DOHH2 (cell line): ENCODE measurements at regions not wholly inside any gene's neighbourhood (a gene's known extent, or its start where the extent isn't known, plus 50 kb on each side); places are given as distances from the start of the nearest gene placed in this dataset.
"Not testable (repeated sequence)": the region's sequence is repeated elsewhere in the genome, so short reads cannot be mapped to it uniquely, and the experiment has no call there.

ENCODE experiments used
- H3F3A ChIP-seq: fragments of 200-600 bp; sonication (generic), shearing (Covaris generic); 2 replicates; pipeline ENCODE4 v1.6.0; 2016; ENCODE audit warnings: antibody characterized with exemption, mild to moderate bottlenecking; ENCODE audit not compliant: control insufficient read depth, insufficient read depth
- H3K27ac ChIP-seq: fragments of 200-600 bp; sonication (generic); 2 replicates; pipeline ENCODE4 v1.5.1; 2014; ENCODE audit warnings: low read depth, mild to moderate bottlenecking, low read length, moderate library complexity
- H3K27me3 ChIP-seq: fragments of 200-600 bp; sonication (generic); 2 replicates; pipeline ENCODE4 v1.6.1; 2014; ENCODE audit warnings: mild to moderate bottlenecking, low read length, mixed read lengths; ENCODE audit not compliant: control insufficient read depth
- H3K36me3 ChIP-seq: fragments of 200-600 bp; sonication (generic); 2 replicates; pipeline ENCODE4 v1.6.1; 2014; ENCODE audit warnings: mild to moderate bottlenecking, low read length, moderate library complexity, mixed read lengths; ENCODE audit not compliant: control insufficient read depth
- H3K4me1 ChIP-seq: fragments of 200-600 bp; sonication (generic); 2 replicates; pipeline ENCODE4 v1.6.1; 2014; ENCODE audit warnings: mild to moderate bottlenecking, low read length, mixed read lengths; ENCODE audit not compliant: control insufficient read depth
- H3K4me2 ChIP-seq: fragments of 200-600 bp; sonication (generic); 2 replicates; pipeline ENCODE4 v1.6.0; 2014; ENCODE audit warnings: mild to moderate bottlenecking, low read length, moderate library complexity
- H3K4me3 ChIP-seq: fragments of 200-600 bp; sonication (generic); 2 replicates; pipeline ENCODE4 v1.5.1; 2014; ENCODE audit warnings: mild to moderate bottlenecking, low read length, mixed read lengths
- H3K79me2 ChIP-seq: fragments of 200-600 bp; sonication (generic); 2 replicates; pipeline ENCODE4 v1.6.1; 2014; ENCODE audit warnings: mild to moderate bottlenecking, low read length, mixed read lengths; ENCODE audit not compliant: control insufficient read depth
- H3K9me2 ChIP-seq: fragments of 200-600 bp; sonication (generic); replicated peaks from 2 replicates; pipeline ENCODE4 v1.6.1; 2014; ENCODE audit warnings: mild to moderate bottlenecking, low read length, mixed read lengths; ENCODE audit not compliant: control insufficient read depth
- H3K9me3 ChIP-seq: fragments of 200-600 bp; sonication (generic); 2 replicates; pipeline ENCODE4 v1.6.1; 2014; ENCODE audit warnings: antibody characterized with exemption, low read length, mixed read lengths; ENCODE audit not compliant: control insufficient read depth, insufficient read depth
- H4K20me1 ChIP-seq: fragments of 200-600 bp; sonication (generic); 2 replicates; pipeline ENCODE4 v1.6.0; 2014; ENCODE audit warnings: low read depth, mild to moderate bottlenecking, antibody characterized with exemption, low read length, moderate library complexity; ENCODE audit not compliant: control insufficient read depth, insufficient read depth
- CTCF ChIP-seq: fragments of 200-600 bp; sonication (generic); IDR thresholded peaks from one replicate; pipeline ENCODE4 v1.5.1; 2014; ENCODE audit warnings: antibody characterized with exemption, mild to moderate bottlenecking, low read depth, low read length; ENCODE audit not compliant: poor library complexity, severe bottlenecking
- EZH2phosphoT487 ChIP-seq: fragments of 200-600 bp; sonication (generic); IDR thresholded peaks from 2 replicates; pipeline ENCODE4 v1.6.1; 2017; ENCODE audit warnings: borderline replicate concordance, mild to moderate bottlenecking, antibody characterized with exemption, low read length, moderate library complexity, mixed read lengths

- H3K9me2 ChIP-seq, result no peaks in the 10 kb centered on the region
- H3K4me1 ChIP-seq, result no peaks in the 10 kb centered on the region
- no peak overlapping the region for H3K27ac ChIP-seq
- H4K20me1 ChIP-seq, result no peaks in the 10 kb centered on the region
- no peak overlapping the region for H3K4me2 ChIP-seq
- H3K36me3 ChIP-seq, result no peaks in the 10 kb centered on the region
- H3K27me3 ChIP-seq, result no peaks in the 10 kb centered on the region
- H3K9me3 ChIP-seq, result no peaks in the 10 kb centered on the region
- no peaks in the 10 kb centered on the region for H3F3A ChIP-seq
- TF ChIP-seq CTCF, result no peak
- no peak for TF ChIP-seq EZH2phosphoT487
- H3K4me3 ChIP-seq, result no peak overlapping the region
- H3K79me2 ChIP-seq, result no peaks in the 10 kb centered on the region
Observed at GRCh38 chr17:71444078-71444477, 676.7 kb upstream of the SOX9 start.

- no peak overlapping the region for H3K4me2 ChIP-seq
- H3K4me1 ChIP-seq, result no peaks in the 10 kb centered on the region
- no peak for TF ChIP-seq EZH2phosphoT487
- TF ChIP-seq CTCF, result no peak
Observed at GRCh38 chr17:71446645-71447437, 674.0 kb upstream of the SOX9 start.

GRCh38 chr17:71447644-71448043 is 673.2 kb upstream of the SOX9 start:
- no peaks in the 10 kb centered on the region for H3F3A ChIP-seq
- H3K27ac ChIP-seq, result no peak overlapping the region
- no peaks in the 10 kb centered on the region for H3K27me3 ChIP-seq
- H3K9me3 ChIP-seq, result no peaks in the 10 kb centered on the region
- no peaks in the 10 kb centered on the region for H3K9me2 ChIP-seq
- no peak overlapping the region for H3K4me3 ChIP-seq
- no peaks in the 10 kb centered on the region for H3K36me3 ChIP-seq
- TF ChIP-seq CTCF (no peak), EZH2phosphoT487 (no peak)
- H4K20me1 ChIP-seq, result no peaks in the 10 kb centered on the region
- no peaks in the 10 kb centered on the region for H3K79me2 ChIP-seq
- H3K4me2 ChIP-seq, result no peak overlapping the region
- H3K4me1 ChIP-seq, result no peaks in the 10 kb centered on the region

More at GRCh38 chr17:71446645-71447437, 674.0 kb upstream of the SOX9 start:
- Histone ChIP-seq H3K27me3 (no peaks in the 10 kb centered on the region), H3K4me3 (no peak overlapping the region), H3F3A (no peaks in the 10 kb centered on the region), H3K36me3 (no peaks in the 10 kb centered on the region), H3K9me3 (no peaks in the 10 kb centered on the region), H4K20me1 (no peaks in the 10 kb centered on the region), H3K9me2 (no peaks in the 10 kb centered on the region), H3K79me2 (no peaks in the 10 kb centered on the region), H3K27ac (no peak overlapping the region)

GRCh38 chr17:71450657-71451056 is 670.2 kb upstream of the SOX9 start:
- not testable (repeated sequence) for H3K4me3 ChIP-seq, H3K9me3 ChIP-seq, H3K4me1 ChIP-seq, H3K27me3 ChIP-seq, H3K79me2 ChIP-seq, H4K20me1 ChIP-seq, H3K4me2 ChIP-seq, H3F3A ChIP-seq, H3K36me3 ChIP-seq, H3K9me2 ChIP-seq, H3K27ac ChIP-seq
